HG03575 (cell line): ENCODE measurements at regions not wholly inside any gene's neighbourhood (a gene's known extent, or its start where the extent isn't known, plus 50 kb on each side); places are given as distances from the start of the nearest gene placed in this dataset.
A peak's percentile ranks its signal among the peaks of the same experiment; 100 is the strongest.

Experiments used
- ATAC-seq: cut with Tn5 transposase; IDR thresholded peaks from one replicate; pipeline ENCODE4 v1.9.1; 2021; ENCODE audit not compliant: unreplicated experiment, insufficient number of reproducible peaks, low FRiP score; ENCODE audit errors: extremely low read depth

DNA sequence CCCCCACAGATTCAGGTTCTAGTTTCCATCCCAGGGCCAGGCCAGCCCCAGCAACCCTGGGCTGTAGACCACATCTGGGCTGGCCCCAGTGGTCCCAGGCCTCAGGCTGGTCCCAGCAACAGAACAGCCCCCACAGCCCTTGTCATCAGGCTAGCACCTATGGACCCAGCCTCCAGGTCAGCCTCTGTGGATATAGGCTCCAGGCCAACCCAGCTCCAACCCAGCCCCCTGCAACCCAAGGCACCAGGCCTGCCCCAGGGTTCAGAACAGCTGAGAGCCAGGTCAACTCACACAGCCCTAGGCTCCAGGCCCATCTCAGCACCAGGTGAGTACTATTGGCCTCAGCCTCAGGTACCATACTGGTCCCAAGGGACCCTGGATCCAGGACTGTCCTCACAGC is 155.3 kb downstream of the PWWP3B start:
- ATAC-seq: no peak

DNA sequence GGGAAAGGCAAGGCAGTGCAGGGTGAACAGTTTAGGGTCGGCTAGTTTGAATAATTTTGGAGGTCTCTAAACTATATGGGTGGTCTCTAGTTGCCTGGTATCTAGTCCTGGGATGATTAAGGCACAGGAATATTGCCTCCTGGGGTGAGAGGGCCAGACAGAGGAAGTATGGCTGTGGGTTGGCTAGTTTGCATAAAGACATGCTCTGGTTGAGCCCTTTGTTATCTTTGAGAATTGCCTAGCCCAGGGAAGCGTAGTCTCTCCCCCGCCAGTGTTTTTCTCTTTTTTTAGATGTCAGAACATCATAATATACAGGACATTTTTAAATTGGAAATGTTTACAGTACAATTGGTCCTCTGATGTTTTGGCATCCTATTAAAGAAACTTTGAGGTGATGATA is 163.5 kb downstream of the PWWP3B start:
- ATAC-seq: no peak

- ATAC-seq: no peak
Measured at GRCh38 chrX:106341823-106342222, 173.7 kb downstream of the PWWP3B start.

DNA sequence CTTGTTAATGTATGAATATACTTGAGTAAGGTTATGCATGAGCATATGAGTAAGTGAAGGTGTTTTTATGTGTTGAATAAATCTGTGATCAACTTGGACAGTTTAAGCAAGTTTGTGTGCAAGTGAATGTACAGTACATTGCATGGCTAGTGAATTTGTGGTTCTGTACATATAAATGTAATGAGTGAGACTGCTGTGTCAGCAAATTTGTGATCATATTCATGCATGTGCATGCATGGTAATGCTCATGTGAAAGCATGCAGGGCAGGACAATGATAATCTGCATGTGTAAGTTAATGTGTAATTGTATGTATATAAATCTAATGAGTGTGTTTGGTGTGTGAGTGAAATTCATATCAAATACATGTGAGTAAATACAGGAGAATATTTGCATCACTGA is 188.5 kb downstream of the PWWP3B start:
- ATAC-seq: no peak

DNA sequence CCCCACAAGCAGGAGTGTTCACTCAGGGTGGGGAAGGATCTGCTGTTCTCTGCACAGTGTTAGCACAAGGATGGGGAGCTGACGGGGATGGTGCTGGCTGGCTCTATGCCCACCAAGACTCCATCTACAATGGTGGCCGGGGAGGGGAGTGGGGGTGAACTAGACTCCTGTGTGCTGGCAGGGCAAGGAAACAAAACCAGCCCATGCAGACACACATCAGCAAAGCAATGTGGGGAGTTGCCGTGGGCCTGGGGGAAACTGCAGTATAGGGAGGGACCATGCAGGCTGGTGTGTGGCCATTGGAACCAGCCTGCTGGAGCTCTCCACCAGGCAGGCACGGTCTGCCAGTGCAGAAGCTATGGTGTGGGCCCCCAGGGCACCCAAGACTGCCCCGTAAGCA is 195.1 kb downstream of the PWWP3B start:
- no peak for ATAC-seq

DNA sequence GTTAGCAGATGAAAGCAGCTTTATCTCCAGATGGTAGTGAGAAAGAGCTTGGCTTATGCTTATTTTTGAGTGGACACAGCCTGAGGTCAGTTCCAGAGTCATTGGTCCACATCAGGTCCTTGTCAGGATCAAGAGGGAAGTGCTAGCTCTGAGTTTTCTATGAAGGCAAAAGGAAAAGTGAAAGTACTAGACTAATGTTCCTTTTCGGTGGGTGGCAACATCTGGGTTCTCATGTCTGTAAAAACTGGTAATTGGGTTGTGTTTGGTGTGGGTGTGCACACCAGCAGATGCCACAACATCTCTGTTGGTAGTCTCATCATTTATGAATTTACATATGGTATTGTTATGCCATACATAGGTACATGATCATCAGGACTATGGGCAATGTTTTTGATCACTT is 210.5 kb downstream of the PWWP3B start:
- peak; percentile 79 for ATAC-seq

GRCh38 chrX:106391284-106391911 is 220.4 kb upstream of the RADX start:
- no peak for ATAC-seq

DNA sequence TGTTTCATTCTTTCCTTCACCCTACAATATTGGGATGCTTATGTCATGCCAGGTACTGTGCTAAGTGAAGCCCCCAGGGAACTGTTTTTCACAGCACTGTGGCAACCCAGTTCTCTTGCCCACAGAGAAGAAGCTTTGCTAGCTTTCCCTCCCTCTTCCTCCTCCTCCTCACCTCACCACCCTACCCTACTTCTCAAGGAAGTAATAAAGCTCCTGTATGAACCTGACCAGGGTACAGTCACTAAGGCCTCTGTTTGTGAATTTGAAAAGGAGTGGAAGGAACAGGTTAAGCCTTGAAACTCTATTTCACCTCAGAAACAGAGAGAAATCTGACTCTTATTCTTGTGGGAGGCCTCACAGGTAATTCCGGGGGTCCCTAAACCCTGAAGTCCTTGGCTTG is 219.4 kb upstream of the RADX start:
- ATAC-seq: no peak

DNA sequence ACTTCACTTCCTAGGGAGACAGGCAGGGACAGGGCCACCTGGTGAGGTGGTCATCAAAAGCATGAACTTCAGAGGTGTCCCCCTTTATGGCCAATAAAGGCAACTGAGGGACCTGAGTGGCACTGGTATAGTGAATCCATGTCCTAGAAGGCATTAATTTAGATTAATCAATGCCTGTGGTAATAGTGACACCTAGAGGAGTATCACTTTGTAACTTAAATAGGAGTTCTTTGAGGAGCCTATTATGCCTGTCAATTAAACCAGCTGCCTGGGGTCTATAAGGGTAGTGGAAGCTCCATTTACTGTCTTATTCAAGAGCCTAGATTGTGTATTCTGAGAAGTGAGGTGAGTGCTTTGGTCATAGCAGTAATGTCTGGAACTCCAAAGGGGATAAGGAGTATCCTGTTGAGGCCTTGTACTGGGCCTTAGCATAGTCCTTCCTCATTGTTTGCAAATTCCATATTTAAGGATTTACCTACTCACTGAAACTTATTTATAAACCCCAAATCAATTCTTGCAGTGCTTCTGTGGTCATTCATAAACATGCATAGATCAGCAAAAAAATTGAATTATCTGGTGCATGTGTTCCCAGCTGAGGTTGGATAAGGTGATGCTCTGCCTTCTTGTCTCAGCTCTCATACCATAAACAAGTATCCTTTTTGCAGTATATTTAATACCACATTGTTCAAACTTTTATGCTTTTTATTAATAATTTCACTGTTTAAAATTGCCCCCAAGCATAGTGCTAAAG is 213.8 kb upstream of the RADX start:
- ATAC-seq: no peak

GRCh38 chrX:106401965-106402559 is 209.7 kb upstream of the RADX start:
- no peak for ATAC-seq

GRCh38 chrX:106404512-106404911 is 207.3 kb upstream of the RADX start:
- no peak for ATAC-seq

GRCh38 chrX:106415276-106415895 is 196.4 kb upstream of the RADX start:
- ATAC-seq: peak; percentile 61

DNA sequence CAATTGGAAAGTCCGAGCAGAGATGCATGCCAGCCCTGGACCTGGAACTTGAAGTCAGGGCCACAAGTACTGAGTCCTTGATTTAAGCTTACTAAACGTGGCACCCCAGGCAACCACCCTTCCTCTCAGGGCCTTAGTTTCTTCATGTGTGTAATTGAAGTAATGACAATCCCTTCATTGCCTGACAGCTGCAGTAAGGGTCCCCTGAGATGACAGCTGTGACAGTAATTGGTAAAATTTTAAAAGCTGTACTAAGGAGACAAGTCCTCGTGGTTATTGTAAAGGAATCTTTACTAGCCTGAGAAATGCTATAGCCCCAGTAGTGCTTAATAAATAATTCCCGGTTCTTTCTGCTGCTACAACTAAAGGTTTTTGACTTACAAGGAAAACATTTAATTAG is 175.1 kb upstream of the RADX start:
- no peak for ATAC-seq

GRCh38 chrX:106437407-106437806 is 174.4 kb upstream of the RADX start:
- no peak for ATAC-seq

GRCh38 chrX:106450405-106450804 is 161.4 kb upstream of the RADX start:
- no peak for ATAC-seq

DNA sequence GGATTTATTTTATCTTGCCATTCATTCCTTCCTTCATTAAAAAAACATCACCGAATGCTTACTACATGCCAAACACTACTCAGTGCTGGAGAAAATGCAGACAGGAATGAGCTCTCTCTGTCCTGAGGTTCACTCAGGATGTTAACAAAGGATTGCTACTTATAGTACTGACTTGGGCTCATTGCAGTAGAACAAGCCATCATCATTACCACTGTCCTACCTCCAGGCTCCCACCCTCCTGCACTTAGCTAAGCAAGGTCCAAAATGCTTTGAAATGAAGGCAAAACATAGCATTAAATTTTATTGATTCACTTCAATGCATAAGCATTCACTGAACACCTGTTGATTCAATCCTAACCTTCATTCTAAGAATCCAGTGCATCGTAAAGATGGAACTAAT is 159.8 kb upstream of the RADX start:
- no peak for ATAC-seq

DNA sequence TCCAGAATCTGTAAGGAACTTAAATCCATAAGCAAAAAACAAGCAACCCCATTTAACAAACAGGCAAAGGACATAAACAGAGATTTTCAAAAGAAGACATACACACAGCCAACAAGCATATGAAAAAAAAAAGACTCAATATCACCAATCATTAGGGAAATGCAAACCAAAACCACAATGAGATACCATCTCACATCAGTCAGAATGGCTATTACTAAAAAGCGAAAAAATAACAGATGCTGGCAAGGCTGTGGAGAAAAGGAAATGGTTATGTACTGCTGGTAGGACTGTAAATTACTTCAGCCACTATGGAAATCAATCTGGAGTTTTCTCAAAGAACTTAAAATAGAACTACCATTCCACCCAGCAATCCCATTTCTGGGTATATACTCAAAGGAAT is 156.8 kb upstream of the RADX start:
- ATAC-seq: no peak

DNA sequence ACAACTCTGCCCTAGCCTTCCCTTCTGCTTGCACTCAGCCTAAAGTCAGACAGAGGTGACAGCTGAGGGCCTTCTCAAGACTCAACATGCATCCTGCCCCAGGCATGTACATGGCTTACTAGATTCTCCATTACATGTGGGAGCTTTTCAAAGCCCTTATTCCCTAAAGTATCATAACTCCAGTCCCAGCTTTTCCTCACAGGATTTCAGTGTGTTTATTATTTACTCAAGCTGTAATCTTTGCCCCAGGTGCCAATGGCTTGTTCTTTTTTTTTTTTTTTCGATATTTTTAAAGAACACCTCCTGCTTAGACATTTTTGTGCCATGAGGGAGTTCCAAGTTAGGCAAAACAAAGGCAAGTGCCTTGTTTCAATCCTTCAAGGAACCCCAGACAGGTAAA is 154.0 kb upstream of the RADX start:
- no peak for ATAC-seq

DNA sequence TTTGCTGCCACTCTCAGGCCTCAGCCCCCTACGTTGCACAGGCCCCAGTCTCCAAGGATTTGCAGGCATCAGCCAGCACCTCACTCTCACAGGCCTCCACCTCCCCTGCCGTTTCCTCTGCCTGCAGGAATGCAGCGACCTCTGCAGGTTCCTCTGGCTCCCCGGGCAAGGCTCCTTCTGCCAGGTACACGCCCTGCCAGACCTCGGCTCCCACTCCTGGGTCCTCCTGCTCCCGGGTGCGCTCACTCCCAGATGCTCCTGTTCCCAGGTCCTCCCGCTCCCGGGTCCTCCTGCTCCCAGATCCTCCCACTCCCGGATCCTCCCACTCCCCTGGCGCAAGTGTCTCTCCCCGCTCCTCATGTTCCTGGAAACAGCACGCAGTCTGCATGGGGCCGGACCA is 144.4 kb upstream of the RADX start:
- ATAC-seq: no peak

DNA sequence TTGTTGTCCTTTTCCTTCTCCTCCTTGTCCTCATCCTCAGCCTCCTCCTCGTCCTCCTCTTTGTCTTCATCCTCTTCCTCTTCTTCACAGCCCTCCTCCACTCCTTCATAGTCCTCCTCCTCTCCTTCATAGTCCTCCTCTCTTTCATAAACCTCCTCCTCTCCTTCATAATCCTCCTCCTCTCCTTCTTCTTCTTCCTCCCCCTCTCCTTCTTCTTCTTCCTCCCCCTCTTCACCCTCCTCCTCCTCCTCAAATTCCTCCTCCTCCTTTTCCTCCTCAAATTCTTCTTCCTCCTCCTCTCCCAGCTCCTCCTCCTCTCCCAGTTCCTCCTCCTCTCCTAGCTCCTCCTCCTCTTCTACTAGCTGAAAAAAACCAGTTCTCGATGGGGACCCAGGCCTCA is 143.8 kb upstream of the RADX start:
- ATAC-seq: no peak
